H9 (cell line): ENCODE measurements at regions not wholly inside any gene's neighbourhood (a gene's known extent, or its start where the extent isn't known, plus 50 kb on each side); places are given as distances from the start of the nearest gene placed in this dataset.

Experiments
- DNase-seq: peaks from one replicate; pipeline ENCODE4 v3.0.0-alpha.2; 2017
- H2AFZ ChIP-seq: one replicate; pipeline ENCODE4 v1.6.1; 2013; ENCODE audit warnings: mild to moderate bottlenecking, low read length, control low read depth, moderate library complexity
- H2AK5ac ChIP-seq: 2 replicates; pipeline ENCODE4 v1.6.1; 2013; ENCODE audit warnings: low read length, control low read depth, mixed read lengths; ENCODE audit not compliant: insufficient read length
- H2BK120ac ChIP-seq: one replicate; pipeline ENCODE4 v1.6.1; 2013; ENCODE audit warnings: low read depth, mild to moderate bottlenecking, low read length, control low read depth, inconsistent platforms; ENCODE audit not compliant: poor library complexity, severe bottlenecking
- H2BK12ac ChIP-seq: 2 replicates; pipeline ENCODE4 v1.6.1; 2013; ENCODE audit warnings: low read length, control low read depth, mixed read lengths, low read depth; ENCODE audit not compliant: insufficient read length
- H2BK15ac ChIP-seq: 2 replicates; pipeline ENCODE4 v1.6.1; 2013; ENCODE audit warnings: low read depth, low read length, control low read depth
- H2BK20ac ChIP-seq: one replicate; pipeline ENCODE4 v1.6.1; 2013; ENCODE audit warnings: low read depth, mild to moderate bottlenecking, low read length, control low read depth, inconsistent platforms; ENCODE audit not compliant: poor library complexity, severe bottlenecking
- H2BK5ac ChIP-seq: 2 replicates; pipeline ENCODE4 v1.6.1; 2013; ENCODE audit warnings: low read length, control low read depth, mixed read lengths; ENCODE audit not compliant: insufficient read length
- H3K14ac ChIP-seq: 2 replicates; pipeline ENCODE4 v1.6.1; 2013; ENCODE audit warnings: low read length, control low read depth; ENCODE audit not compliant: insufficient read depth
- H3K18ac ChIP-seq: 2 replicates; pipeline ENCODE4 v1.6.1; 2013; ENCODE audit warnings: low read depth, mild to moderate bottlenecking, mixed read lengths, low read length, control low read depth; ENCODE audit not compliant: insufficient read length
- H3K23ac ChIP-seq: 2 replicates; pipeline ENCODE4 v1.6.1; 2013; ENCODE audit warnings: low read length, control low read depth, mixed read lengths, low read depth; ENCODE audit not compliant: insufficient read length
- H3K23me2 ChIP-seq: 2 replicates; pipeline ENCODE4 v1.6.1; 2013; ENCODE audit warnings: low read depth, mild to moderate bottlenecking, mixed read lengths, low read length, control low read depth; ENCODE audit not compliant: insufficient read length, poor library complexity, severe bottlenecking
- H3K27ac ChIP-seq: 2 replicates; pipeline ENCODE4 v1.5.1; 2013; ENCODE audit warnings: low read length, control low read depth, mixed read lengths, low read depth; ENCODE audit not compliant: insufficient read length
- H3K27me3 ChIP-seq: 2 replicates; pipeline ENCODE4 v1.6.1; 2013; ENCODE audit warnings: low read length, control low read depth, inconsistent platforms; ENCODE audit not compliant: insufficient read depth
- H3K4ac ChIP-seq: 2 replicates; pipeline ENCODE4 v1.6.1; 2013; ENCODE audit warnings: low read depth, mild to moderate bottlenecking, control low read depth, inconsistent platforms, low read length, moderate library complexity
- H3K4me1 ChIP-seq: 2 replicates; pipeline ENCODE4 v1.6.1; 2013; ENCODE audit warnings: low read length, control low read depth, inconsistent platforms; ENCODE audit not compliant: insufficient read depth
- H3K4me2 ChIP-seq: 2 replicates; pipeline ENCODE4 v1.6.1; 2013; ENCODE audit warnings: low read length, control low read depth, mixed read lengths; ENCODE audit not compliant: insufficient read length, insufficient read depth
- H3K56ac ChIP-seq: 2 replicates; pipeline ENCODE4 v1.6.1; 2013; ENCODE audit warnings: low read depth, mild to moderate bottlenecking, mixed read lengths, low read length, control low read depth; ENCODE audit not compliant: insufficient read length
- H3K79me1 ChIP-seq: 2 replicates; pipeline ENCODE4 v1.6.1; 2013; ENCODE audit warnings: low read depth, mild to moderate bottlenecking, moderate library complexity, low read length, control low read depth, inconsistent platforms; ENCODE audit not compliant: insufficient read depth, poor library complexity, severe bottlenecking
- H3K79me2 ChIP-seq: 2 replicates; pipeline ENCODE4 v1.6.1; 2013; ENCODE audit warnings: low read length, control low read depth, inconsistent platforms; ENCODE audit not compliant: insufficient read depth
- H3K9ac ChIP-seq: 2 replicates; pipeline ENCODE4 v1.6.1; 2013; ENCODE audit warnings: low read length, control low read depth, mixed read lengths; ENCODE audit not compliant: insufficient read length; ENCODE audit errors: extremely low read depth
- H3K9me3 ChIP-seq: one replicate; pipeline ENCODE4 v1.6.1; 2013; ENCODE audit warnings: low read depth, low read length, inconsistent platforms; ENCODE audit not compliant: control insufficient read depth
- H3T11ph ChIP-seq: one replicate; pipeline ENCODE4 v1.6.1; 2013; ENCODE audit warnings: mild to moderate bottlenecking, low read length, control low read depth, inconsistent platforms
- H4K20me1 ChIP-seq: one replicate; pipeline ENCODE4 v1.6.1; 2013; ENCODE audit not compliant: control insufficient read depth, insufficient read length, insufficient read depth
- H4K5ac ChIP-seq: 2 replicates; pipeline ENCODE4 v1.6.1; 2013; ENCODE audit warnings: low read depth, mild to moderate bottlenecking, mixed read lengths, low read length, control low read depth; ENCODE audit not compliant: insufficient read length
- H4K8ac ChIP-seq: replicated peaks from 2 replicates; pipeline ENCODE4 v1.6.1; 2013; ENCODE audit warnings: low read length, control low read depth, mixed read lengths, low read depth; ENCODE audit not compliant: insufficient read length
- H4K91ac ChIP-seq: 2 replicates; pipeline ENCODE4 v1.6.1; 2013; ENCODE audit warnings: low read depth, mild to moderate bottlenecking, moderate library complexity, mixed read lengths, low read length, control low read depth; ENCODE audit not compliant: insufficient read length
- H3K27ac Mint-ChIP-seq, 3 experiments: 2 replicates in 2 of 3; 3 replicates in 1 of 3; pipeline ENCODE4 v1.8.0; 2020 to 2021; ENCODE audit warnings: mixed read lengths in 3 of 3, mild to moderate bottlenecking in 1 of 3, moderate library complexity in 1 of 3
- H3K27me3 Mint-ChIP-seq: 2 replicates; pipeline ENCODE4 v1.8.0; 2021; ENCODE audit warnings: low read depth, mild to moderate bottlenecking, moderate library complexity, mixed read lengths
- H3K36me3 Mint-ChIP-seq, 3 experiments: 2 replicates in 2 of 3; 3 replicates in 1 of 3; pipeline ENCODE4 v1.8.0; 2020 to 2021; ENCODE audit warnings: low read depth in 3 of 3, mixed read lengths in 3 of 3; ENCODE audit not compliant: insufficient read depth in 1 of 3
- H3K4me1 Mint-ChIP-seq, 2 experiments: 2 replicates each; pipeline ENCODE4 v1.8.0; 2020; ENCODE audit warnings: mixed read lengths in 2 of 2
- H3K4me3 Mint-ChIP-seq, 2 experiments: 2 replicates in 1 of 2; 3 replicates in 1 of 2; pipeline ENCODE4 v1.8.0; 2020 to 2021; ENCODE audit warnings: mild to moderate bottlenecking in 2 of 2, mixed read lengths in 2 of 2, moderate library complexity in 1 of 2
- H3K9me3 Mint-ChIP-seq, 2 experiments: 2 replicates in 1 of 2; 3 replicates in 1 of 2; pipeline ENCODE4 v1.8.0; 2020; ENCODE audit warnings: mild to moderate bottlenecking in 2 of 2, mixed read lengths in 2 of 2, moderate library complexity in 1 of 2
- WGBS: extraction: QIAGEN DNeasy Blood & Tissue Kit; methylation state at CpG from one replicate; pipeline ENCODE4 v1.1.7; 2013; ENCODE audit warnings: missing lambda C conversion rate, low lambda C conversion rate, mixed read lengths; ENCODE audit not compliant: insufficient read length; ENCODE audit errors: extremely low coverage; 5-methylcytosine and 5-hydroxymethylcytosine counted together
- TF ChIP-seq, protein P1 (sequence below): fragments of 200-600 bp; sonication (generic); conservative IDR thresholded peaks from 3 replicates; pipeline ENCODE4 v1.8.0; 2021; ENCODE audit warnings: antibody characterized with exemption, mild to moderate bottlenecking

DNA sequence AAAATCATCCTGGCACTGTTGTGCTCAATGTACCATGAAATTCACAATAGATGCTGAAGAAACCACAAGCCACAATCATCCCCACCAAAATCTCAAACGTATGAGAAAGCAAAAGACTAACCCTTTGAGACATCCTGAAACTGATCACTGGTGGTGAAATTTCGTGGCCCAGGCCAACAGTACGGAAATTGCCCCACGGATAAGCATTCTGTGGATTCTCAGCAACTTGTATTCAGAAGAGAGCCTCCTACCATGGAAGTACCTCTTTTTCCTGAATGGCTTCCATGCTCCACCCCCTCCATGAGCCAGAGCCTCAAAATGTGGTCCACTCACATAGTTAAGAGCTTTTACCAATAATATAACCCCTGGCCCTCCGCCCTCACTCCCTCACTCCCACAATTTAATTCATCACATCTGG is 163.9 kb upstream of the AUTS2 start:
- Histone ChIP-seq H3K18ac (no peak overlapping the region), H3K27ac (no peak overlapping the region)
- H3K4me3 Mint-ChIP-seq, result no peak overlapping the region

More for the DNA sequence above, 163.9 kb upstream of the AUTS2 start:
- Histone ChIP-seq H2BK5ac (no peak overlapping the region), H2BK20ac (no peak overlapping the region), H3K23ac (no peak overlapping the region), H3K23me2 (no peaks in the 10 kb centered on the region), H3K79me2 (no peaks in the 10 kb centered on the region), H3K14ac (no peak overlapping the region), H3K27me3 (no peaks in the 10 kb centered on the region), H2AFZ (no peak overlapping the region), H3K4me1 (no peaks in the 10 kb centered on the region; the same call in 1 of the 2 replicates), H4K20me1 (no peaks in the 10 kb centered on the region), H2AK5ac (no peak overlapping the region), H2BK15ac (no peak overlapping the region), H3T11ph (no peak overlapping the region), H3K4me2 (no peak overlapping the region), H4K5ac (no peak overlapping the region), H3K4ac (no peak overlapping the region), H4K8ac (no peak overlapping the region), H4K91ac (no peak overlapping the region), H2BK12ac (no peak overlapping the region), H3K9ac (no peak overlapping the region), H2BK120ac (no peak overlapping the region), H3K79me1 (no peaks in the 10 kb centered on the region), H3K56ac (no peak overlapping the region), H3K9me3 (no peaks in the 10 kb centered on the region)
- TF ChIP-seq, protein P1, sequence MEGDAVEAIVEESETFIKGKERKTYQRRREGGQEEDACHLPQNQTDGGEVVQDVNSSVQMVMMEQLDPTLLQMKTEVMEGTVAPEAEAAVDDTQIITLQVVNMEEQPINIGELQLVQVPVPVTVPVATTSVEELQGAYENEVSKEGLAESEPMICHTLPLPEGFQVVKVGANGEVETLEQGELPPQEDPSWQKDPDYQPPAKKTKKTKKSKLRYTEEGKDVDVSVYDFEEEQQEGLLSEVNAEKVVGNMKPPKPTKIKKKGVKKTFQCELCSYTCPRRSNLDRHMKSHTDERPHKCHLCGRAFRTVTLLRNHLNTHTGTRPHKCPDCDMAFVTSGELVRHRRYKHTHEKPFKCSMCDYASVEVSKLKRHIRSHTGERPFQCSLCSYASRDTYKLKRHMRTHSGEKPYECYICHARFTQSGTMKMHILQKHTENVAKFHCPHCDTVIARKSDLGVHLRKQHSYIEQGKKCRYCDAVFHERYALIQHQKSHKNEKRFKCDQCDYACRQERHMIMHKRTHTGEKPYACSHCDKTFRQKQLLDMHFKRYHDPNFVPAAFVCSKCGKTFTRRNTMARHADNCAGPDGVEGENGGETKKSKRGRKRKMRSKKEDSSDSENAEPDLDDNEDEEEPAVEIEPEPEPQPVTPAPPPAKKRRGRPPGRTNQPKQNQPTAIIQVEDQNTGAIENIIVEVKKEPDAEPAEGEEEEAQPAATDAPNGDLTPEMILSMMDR, result no peak
- peaks cover 19 to 20% of the 10 kb centered on the region in 2 experiments for H3K4me1 Mint-ChIP-seq
- WGBS, result no CpG with 5 or more reads among the region's 5 CpGs
- H3K9me3 Mint-ChIP-seq, result peaks cover 0 to 2% of the 10 kb centered on the region in 2 experiments; a peak in 2 of 5 replicates
- H3K27ac Mint-ChIP-seq, result no peak overlapping the region
- no peaks in the 10 kb centered on the region for H3K36me3 Mint-ChIP-seq
- H3K27me3 Mint-ChIP-seq, result peaks cover 41% of the 10 kb centered on the region
- no peak for DNase-seq
